ENCODE measurements at regions not wholly inside any gene's neighbourhood (a gene's known extent, or its start where the extent isn't known, plus 50 kb on each side); places are given as distances from the start of the nearest gene placed in this dataset.

GRCh38 chr5:125695996-125696655, 727.1 kb upstream of the GRAMD2B start:
- H3K9me3 Mint-ChIP-seq (ENCODE audit: unreplicated experiment) = no peaks in the 10 kb centered on the region
- TF ChIP-seq CTCF (IDR thresholded peaks at IDR 0.05; ENCODE audit: partially characterized antibody, unreplicated experiment) = no peak
- DNase-seq = no peak
- peaks cover 2% of the 10 kb centered on the region for H3K27me3 Mint-ChIP-seq (ENCODE audit: unreplicated experiment)
- H3K4me3 Mint-ChIP-seq (ENCODE audit: unreplicated experiment) = no peak overlapping the region
- no peak overlapping the region for H3K27ac Mint-ChIP-seq (ENCODE audit: unreplicated experiment)
- peaks cover 7% of the 10 kb centered on the region for H3K4me1 Mint-ChIP-seq (ENCODE audit: low read depth, unreplicated experiment)
- H3K36me3 Mint-ChIP-seq (ENCODE audit: unreplicated experiment) = peaks cover 10% of the 10 kb centered on the region

GRCh38 chr5:125696762-125697161, 726.4 kb upstream of the GRAMD2B start:
- TF ChIP-seq CTCF (IDR thresholded peaks at IDR 0.05; ENCODE audit: partially characterized antibody, unreplicated experiment) = no peak
- peaks cover 7% of the 10 kb centered on the region for H3K4me1 Mint-ChIP-seq (ENCODE audit: low read depth, unreplicated experiment)
- no peak overlapping the region for H3K27ac Mint-ChIP-seq (ENCODE audit: unreplicated experiment)
- DNase-seq = no peak
- no peak overlapping the region for H3K4me3 Mint-ChIP-seq (ENCODE audit: unreplicated experiment)
- H3K27me3 Mint-ChIP-seq (ENCODE audit: unreplicated experiment) = peaks cover 2% of the 10 kb centered on the region
- H3K9me3 Mint-ChIP-seq (ENCODE audit: unreplicated experiment) = no peaks in the 10 kb centered on the region
- H3K36me3 Mint-ChIP-seq (ENCODE audit: unreplicated experiment) = peaks cover 5% of the 10 kb centered on the region

- Mint-ChIP-seq H3K4me1 (ENCODE audit: low read depth, unreplicated experiment) (peaks cover 7% of the 10 kb centered on the region), H3K36me3 (ENCODE audit: unreplicated experiment) (no peaks in the 10 kb centered on the region), H3K27me3 (ENCODE audit: unreplicated experiment) (peaks cover 2% of the 10 kb centered on the region), H3K27ac (ENCODE audit: unreplicated experiment) (no peak overlapping the region), H3K9me3 (ENCODE audit: unreplicated experiment) (no peaks in the 10 kb centered on the region), H3K4me3 (ENCODE audit: unreplicated experiment) (no peak overlapping the region)
- no peak for TF ChIP-seq CTCF (IDR thresholded peaks at IDR 0.05; ENCODE audit: partially characterized antibody, unreplicated experiment)
- no peak for DNase-seq
Observed at GRCh38 chr5:125698420-125698819, 724.8 kb upstream of the GRAMD2B start.

- Mint-ChIP-seq H3K36me3 (ENCODE audit: unreplicated experiment) (peaks cover 10% of the 10 kb centered on the region), H3K9me3 (ENCODE audit: unreplicated experiment) (no peaks in the 10 kb centered on the region), H3K4me1 (ENCODE audit: low read depth, unreplicated experiment) (peaks cover 7% of the 10 kb centered on the region), H3K27me3 (ENCODE audit: unreplicated experiment) (peaks cover 2% of the 10 kb centered on the region), H3K4me3 (ENCODE audit: unreplicated experiment) (no peak overlapping the region), H3K27ac (ENCODE audit: unreplicated experiment) (no peak overlapping the region)
- DNase-seq = no peak
- TF ChIP-seq CTCF (IDR thresholded peaks at IDR 0.05; ENCODE audit: partially characterized antibody, unreplicated experiment) = no peak
Observed at GRCh38 chr5:125699860-125700259, 723.3 kb upstream of the GRAMD2B start.

- DNase-seq = peak; percentile 49
- Mint-ChIP-seq H3K27me3 (ENCODE audit: unreplicated experiment) (peaks cover 2% of the 10 kb centered on the region), H3K9me3 (ENCODE audit: unreplicated experiment) (no peaks in the 10 kb centered on the region), H3K4me1 (ENCODE audit: low read depth, unreplicated experiment) (peaks cover 7% of the 10 kb centered on the region), H3K36me3 (ENCODE audit: unreplicated experiment) (peaks cover 14% of the 10 kb centered on the region), H3K27ac (ENCODE audit: unreplicated experiment) (peak overlapping the region; percentile 56), H3K4me3 (ENCODE audit: unreplicated experiment) (peak overlapping the region; percentile 79)
- TF ChIP-seq CTCF (IDR thresholded peaks at IDR 0.05; ENCODE audit: partially characterized antibody, unreplicated experiment) = no peak
Observed at GRCh38 chr5:125700380-125700861, 722.8 kb upstream of the GRAMD2B start.

Measured in glutamatergic neuron (in vitro differentiated cells).